LoVo (cell line): ENCODE measurements at regions not wholly inside any gene's neighbourhood (a gene's known extent, or its start where the extent isn't known, plus 50 kb on each side); places are given as distances from the start of the nearest gene placed in this dataset.
"Not testable (repeated sequence)": the region's sequence is repeated elsewhere in the genome, so short reads cannot be mapped to it uniquely, and the experiment has no call there.

ENCODE experiments used
- DNase-seq: peaks from one replicate; pipeline ENCODE4 v3.0.0-alpha.2; 2016; ENCODE audit warnings: low spot score

DNA sequence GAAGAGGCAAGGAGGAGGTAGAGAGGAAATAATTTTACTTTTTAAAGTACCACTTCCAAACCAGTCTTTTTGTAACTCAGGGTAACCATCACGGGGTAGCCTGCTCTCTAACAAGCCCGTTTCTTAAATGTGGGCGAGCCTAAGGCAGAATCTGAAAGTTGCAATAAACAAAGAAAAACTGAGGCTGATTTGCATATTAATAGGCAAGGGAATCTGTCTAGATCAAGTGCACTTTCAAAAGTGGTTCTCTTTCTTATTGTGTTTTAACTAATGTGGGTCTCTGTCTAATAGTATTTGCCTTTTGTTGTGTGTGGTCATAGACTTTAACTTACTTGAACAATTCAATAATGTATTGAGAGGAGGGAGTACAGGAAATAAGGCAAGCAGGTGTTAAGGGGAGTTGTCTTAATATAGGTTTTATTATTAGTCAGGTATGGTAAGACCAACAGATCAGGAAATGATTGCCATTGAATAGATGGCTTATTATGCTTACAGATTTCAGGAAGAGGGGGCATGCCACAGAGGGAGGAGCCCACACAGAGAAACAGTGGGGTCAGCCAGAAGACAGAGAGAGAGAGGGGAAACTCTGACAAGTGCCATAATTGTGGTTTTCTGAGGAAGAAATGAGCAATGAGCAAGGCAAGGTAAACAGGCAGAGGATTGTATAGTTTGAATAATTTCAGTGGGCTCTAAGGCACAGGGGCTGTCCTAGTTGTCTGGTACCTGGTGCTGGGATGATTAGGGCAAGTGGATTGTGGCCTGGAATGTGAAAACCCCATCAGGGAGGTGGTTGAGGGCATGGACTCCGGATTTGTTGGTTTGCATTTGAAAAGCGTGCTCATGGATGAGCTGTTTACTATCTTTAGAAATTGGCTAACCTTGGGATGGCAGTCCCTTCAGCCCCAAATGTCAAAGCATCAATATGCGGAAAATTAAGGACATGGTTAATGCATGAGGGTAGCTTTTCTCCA lies 237.2 kb downstream of the TOX3 start:
- no peak for DNase-seq

GRCh38 chr16:52308051-52308450 lies 238.9 kb downstream of the TOX3 start:
- DNase-seq = no peak

DNA sequence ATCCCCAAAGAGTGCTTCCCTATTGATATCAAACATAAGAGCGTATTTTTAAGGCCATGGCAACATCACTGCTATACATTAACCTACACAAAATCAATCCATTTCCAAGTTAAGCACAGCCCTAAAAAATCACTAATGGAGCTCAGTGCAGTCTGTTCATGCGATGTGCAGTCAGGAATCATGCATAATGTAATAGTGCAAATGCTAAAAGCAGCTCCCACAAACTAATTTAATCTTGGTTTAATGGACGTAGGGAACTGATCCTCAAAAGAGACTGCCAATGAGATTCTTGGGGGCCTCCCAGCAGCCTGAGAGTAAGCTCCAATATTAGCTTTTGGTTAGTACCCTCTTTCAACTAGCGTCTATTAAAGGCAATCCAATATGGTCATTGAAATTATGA lies 245.9 kb downstream of the TOX3 start:
- DNase-seq = no peak

DNA sequence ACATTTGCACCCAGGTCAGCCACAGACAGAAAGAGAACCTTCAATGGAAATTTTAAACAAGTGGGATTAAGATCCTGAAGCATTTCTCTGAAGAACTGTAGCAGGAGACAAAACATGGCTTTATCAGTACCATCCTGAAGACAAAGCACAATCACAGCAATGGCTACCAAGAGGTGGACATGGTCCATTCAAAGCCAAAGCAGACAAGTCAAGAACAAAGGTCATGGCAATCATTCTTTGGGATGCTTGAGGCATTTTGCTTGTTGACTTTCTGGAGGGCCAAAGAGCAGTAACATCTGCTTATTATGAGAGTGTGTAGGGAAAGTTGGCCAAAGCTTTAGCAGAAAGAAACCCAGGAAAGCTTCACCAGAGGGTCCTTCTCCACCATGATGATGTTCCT lies 248.2 kb downstream of the TOX3 start:
- no peak for DNase-seq

GRCh38 chr16:52296706-52297315 lies 250.1 kb downstream of the TOX3 start:
- not testable (repeated sequence) for DNase-seq

DNA sequence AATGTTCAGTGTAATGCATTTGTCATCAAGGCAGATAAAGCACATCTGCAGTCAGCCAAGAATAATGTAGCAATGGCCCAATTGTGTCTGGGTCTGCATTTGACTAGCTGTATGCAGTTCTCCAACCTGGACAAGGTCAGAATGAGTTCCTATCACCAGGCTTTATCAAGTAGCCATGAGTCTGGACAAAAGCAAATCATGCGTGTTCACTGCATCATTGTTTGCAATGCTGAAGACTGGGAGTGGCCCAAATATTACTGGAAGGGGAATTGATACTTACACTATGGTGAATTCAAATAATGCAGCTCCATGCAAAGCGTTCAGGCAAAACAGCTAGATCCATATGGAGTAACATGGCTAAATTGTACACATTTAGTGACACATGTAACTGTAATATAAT lies 250.9 kb downstream of the TOX3 start:
- DNase-seq = no peak

DNA sequence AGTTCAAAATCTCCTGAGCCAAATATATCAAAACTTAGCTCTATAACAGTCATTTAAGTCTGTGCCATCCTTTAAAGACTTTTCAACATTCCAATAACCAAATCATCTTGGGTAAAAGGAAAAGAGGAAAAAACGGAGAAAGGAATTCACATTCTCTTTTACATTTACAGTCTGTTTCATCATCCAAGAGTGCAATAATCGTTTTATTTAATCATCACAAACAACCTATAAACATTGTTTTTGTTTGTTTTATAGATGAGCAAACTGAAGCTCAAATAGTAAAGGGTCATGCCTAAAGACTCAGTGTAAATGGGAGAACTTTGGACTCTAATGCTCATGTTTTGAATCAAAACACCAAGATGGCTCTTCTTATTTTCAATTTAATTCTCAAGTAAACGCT lies 252.3 kb downstream of the TOX3 start:
- DNase-seq = no peak

DNA sequence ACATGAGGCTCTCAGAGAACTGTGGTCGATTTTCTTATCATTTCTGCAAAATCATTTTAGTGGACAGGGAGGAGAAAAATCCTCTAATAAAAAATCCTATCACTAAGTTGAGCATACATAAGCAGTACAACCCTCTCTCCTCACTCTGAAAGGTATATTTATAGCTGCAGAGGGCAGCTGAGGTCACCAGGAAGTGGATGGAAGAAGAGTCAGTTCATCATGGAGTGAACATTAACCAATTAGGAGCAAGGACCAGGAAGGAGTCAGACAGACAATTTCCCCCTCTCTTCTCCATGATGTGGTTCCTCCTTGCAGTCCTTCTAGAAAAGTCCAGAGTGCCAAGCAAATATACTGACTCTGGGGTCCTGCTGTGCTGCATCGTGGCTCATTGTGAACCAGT lies 253.7 kb downstream of the TOX3 start:
- DNase-seq = no peak

GRCh38 chr16:52283584-52284375 lies 263.2 kb downstream of the TOX3 start:
- no peak for DNase-seq

DNA sequence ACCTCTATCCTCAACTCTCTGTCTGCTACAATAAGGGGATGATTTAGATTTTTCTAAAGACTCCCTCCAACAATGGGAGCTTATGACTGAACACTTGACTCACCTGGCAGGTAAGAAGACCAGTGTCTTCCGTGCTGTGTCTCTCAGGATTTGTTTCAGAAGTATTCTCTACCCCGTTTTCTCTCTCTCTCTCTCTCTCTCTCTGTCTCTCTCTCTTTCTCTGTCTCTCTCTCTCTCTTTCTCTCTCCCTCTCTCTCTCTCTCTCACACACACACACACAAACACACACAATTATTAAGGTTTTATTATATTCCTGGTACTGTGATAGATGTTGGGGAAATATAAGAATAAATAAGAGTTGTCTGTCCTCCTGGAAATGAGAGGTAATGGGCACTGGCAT lies 263.9 kb downstream of the TOX3 start:
- no peak for DNase-seq

GRCh38 chr16:52280086-52280485 lies 266.9 kb downstream of the TOX3 start:
- no peak for DNase-seq

DNA sequence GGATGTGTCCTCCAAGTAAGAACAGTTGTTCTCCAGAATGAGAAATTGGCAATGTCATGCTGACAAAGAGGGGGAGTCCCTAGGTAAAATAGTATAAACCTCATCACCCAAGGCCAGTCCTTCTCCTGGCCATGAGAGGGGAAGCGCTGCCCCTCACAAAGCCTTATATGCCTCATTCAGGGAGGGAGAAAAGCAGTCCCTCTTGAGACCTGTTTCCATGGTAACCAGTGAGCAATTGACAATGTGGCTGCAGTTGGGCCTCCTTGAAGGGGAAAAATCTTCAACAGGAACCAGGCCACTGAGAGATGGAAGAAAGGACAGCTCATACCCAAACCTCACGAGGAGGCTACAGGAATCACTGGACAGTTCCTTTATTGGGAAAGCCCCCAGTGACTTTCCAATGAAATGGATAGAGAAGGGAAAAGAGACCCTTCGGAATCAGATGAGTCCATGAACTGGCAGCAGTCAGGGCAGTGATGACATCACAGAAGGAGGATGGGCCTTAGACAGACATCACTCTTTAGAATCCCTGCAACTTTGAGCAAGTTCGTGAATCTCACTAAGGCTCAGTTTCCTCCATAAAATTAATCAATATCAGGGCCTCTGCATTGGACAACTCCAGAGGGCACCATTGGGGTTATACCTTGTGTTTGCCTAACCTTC lies 275.7 kb downstream of the TOX3 start:
- no peak for DNase-seq

GRCh38 chr16:52265446-52265861 lies 281.5 kb downstream of the TOX3 start:
- DNase-seq = no peak

GRCh38 chr16:52257534-52257933 lies 289.4 kb downstream of the TOX3 start:
- no peak for DNase-seq

DNA sequence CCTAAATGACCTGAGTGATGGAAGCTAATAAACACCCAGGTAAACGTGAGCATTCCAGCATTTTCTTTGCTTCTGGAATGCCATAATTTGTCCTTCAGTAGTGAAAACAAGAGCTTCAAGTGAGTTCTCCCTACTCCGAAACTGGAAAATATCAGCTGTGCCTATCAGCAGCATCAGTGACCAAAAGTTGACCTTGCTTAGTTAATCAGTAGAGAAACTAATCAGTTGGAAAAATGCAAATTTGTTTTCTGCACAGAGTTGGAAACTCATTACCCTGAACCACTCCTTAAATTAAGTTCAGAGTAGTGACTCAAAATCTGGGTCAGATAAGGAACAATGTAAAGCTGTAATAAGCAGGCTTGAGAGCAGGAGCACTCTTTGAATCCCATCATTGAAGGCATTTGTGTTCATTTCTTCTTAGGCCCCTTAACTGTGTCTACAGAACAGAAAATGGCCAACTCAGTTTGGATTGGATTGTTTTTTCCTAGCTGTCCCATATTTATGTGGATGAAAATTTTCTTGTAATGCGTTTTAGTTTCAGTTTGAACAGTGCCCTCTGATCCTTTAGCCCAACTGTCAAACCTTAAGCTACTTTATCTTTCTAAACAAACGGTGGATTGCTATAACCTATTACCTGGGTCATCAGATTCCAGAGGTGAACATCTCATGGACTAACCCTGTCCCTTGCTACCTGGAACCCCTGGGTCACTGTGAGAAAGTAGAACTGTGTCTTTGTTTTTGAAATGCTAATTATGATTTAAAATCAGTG lies 290.4 kb downstream of the TOX3 start:
- no peak for DNase-seq

DNA sequence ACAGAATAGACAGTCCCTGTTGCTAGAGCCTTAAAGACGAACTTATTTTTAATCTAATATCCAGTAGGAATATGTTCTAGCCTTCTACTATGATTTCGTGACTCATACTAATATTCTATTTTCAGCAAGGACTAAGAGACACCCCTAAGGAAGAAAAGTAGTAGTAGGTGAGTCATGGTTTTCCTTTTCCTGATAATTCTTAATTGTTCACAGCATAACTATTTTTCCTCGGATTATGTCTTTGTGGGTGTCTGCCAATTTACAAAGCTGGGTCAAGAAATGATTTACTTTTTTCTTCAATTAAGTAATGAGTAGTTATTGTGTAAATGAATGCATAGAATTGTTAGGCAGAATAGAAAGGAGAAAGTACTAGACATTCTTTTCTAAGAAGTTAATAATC lies 292.2 kb downstream of the TOX3 start:
- DNase-seq = no peak

GRCh38 chr16:52252680-52253079 lies 294.3 kb downstream of the TOX3 start:
- no peak for DNase-seq

- DNase-seq = no peak
Measured at GRCh38 chr16:52251495-52251894, 295.4 kb downstream of the TOX3 start.

GRCh38 chr16:52247737-52248136 lies 299.2 kb downstream of the TOX3 start:
- no peak for DNase-seq

GRCh38 chr16:52238710-52239109 lies 308.2 kb downstream of the TOX3 start:
- DNase-seq = no peak

DNA sequence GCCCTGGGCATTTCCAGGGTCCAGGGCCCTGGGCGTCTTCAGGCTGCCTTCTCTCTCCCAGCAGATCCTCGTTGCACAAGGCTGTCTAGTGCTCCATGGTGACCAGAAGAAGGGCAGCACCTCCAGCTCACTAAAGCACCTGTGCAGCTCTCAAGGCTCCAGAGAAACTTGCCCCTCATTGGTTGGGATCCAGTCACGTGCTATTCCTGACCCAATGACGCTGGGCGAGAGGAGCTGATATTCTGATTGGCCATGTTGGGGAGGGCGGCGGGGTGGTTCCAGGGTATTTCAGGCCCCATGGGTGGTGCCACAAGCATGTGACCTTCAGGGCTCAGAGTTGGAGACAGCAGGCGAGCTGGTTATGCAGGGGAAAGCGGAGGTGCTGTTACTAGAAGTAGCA lies 309.1 kb downstream of the TOX3 start:
- no peak for DNase-seq
